Smooth muscle cell (in vitro differentiated cells): ENCODE measurements at regions not wholly inside any gene's neighbourhood (a gene's known extent, or its start where the extent isn't known, plus 50 kb on each side); places are given as distances from the start of the nearest gene placed in this dataset.

Experiments used
- DNase-seq: peaks from one replicate; lab custom pipeline; 2025; ENCODE audit not compliant: unreplicated experiment; lab: John Stamatoyannopoulos, UW
- H2AFZ ChIP-seq: fragments of 200-600 bp; sonication (generic); 2 replicates; pipeline ENCODE4 v1.6.0; 2016; ENCODE audit warnings: antibody characterized with exemption, low read depth, mild to moderate bottlenecking
- H3F3A ChIP-seq: fragments of 200-600 bp; sonication (generic); 2 replicates; pipeline ENCODE4 v1.6.0; 2017; ENCODE audit warnings: antibody characterized with exemption, low read depth
- H3K27ac ChIP-seq: fragments of 200-600 bp; sonication (generic); 2 replicates; pipeline ENCODE4 v1.5.1; 2016; ENCODE audit warnings: low read depth, mild to moderate bottlenecking
- H3K27me3 ChIP-seq: fragments of 200-600 bp; sonication (generic); 2 replicates; pipeline ENCODE4 v1.6.1; 2016; ENCODE audit warnings: low read depth, mild to moderate bottlenecking
- H3K36me3 ChIP-seq: fragments of 200-600 bp; sonication (generic); 2 replicates; pipeline ENCODE4 v1.5.1; 2016; ENCODE audit warnings: low read depth
- H3K4me1 ChIP-seq: fragments of 200-600 bp; sonication (generic); 2 replicates; pipeline ENCODE4 v1.5.1; 2016; ENCODE audit warnings: low read depth
- H3K4me2 ChIP-seq: fragments of 200-600 bp; sonication (generic); 2 replicates; pipeline ENCODE4 v1.6.0; 2016; ENCODE audit warnings: mild to moderate bottlenecking
- H3K4me3 ChIP-seq: fragments of 200-600 bp; sonication (generic); 2 replicates; pipeline ENCODE4 v1.5.1; 2016; ENCODE audit warnings: mild to moderate bottlenecking
- H3K79me2 ChIP-seq: fragments of 200-600 bp; sonication (generic); 2 replicates; pipeline ENCODE4 v1.6.0; 2016; ENCODE audit warnings: low read depth, mild to moderate bottlenecking
- H3K9ac ChIP-seq: fragments of 200-600 bp; sonication (generic); 2 replicates; pipeline ENCODE4 v1.6.0; 2016; ENCODE audit warnings: low read depth
- H3K9me3 ChIP-seq: fragments of 200-600 bp; sonication (generic); replicated peaks from 2 replicates; pipeline ENCODE4 v1.5.1; 2016; ENCODE audit warnings: low read depth
- H4K20me1 ChIP-seq: fragments of 200-600 bp; sonication (generic); 2 replicates; pipeline ENCODE4 v1.6.0; 2016; ENCODE audit warnings: low read depth
- WGBS: methylation state at CpG from one replicate; pipeline ENCODE4 v1.1.7; 2016; ENCODE audit warnings: low lambda C conversion rate; 5-methylcytosine and 5-hydroxymethylcytosine counted together
- TF ChIP-seq, protein P1 (sequence below): fragments of 200-600 bp; sonication (generic); IDR thresholded peaks from 2 replicates; pipeline ENCODE4 v1.5.1; 2017; ENCODE audit warnings: borderline replicate concordance, mild to moderate bottlenecking, antibody characterized with exemption; ENCODE audit not compliant: insufficient read depth, poor library complexity, severe bottlenecking

DNA sequence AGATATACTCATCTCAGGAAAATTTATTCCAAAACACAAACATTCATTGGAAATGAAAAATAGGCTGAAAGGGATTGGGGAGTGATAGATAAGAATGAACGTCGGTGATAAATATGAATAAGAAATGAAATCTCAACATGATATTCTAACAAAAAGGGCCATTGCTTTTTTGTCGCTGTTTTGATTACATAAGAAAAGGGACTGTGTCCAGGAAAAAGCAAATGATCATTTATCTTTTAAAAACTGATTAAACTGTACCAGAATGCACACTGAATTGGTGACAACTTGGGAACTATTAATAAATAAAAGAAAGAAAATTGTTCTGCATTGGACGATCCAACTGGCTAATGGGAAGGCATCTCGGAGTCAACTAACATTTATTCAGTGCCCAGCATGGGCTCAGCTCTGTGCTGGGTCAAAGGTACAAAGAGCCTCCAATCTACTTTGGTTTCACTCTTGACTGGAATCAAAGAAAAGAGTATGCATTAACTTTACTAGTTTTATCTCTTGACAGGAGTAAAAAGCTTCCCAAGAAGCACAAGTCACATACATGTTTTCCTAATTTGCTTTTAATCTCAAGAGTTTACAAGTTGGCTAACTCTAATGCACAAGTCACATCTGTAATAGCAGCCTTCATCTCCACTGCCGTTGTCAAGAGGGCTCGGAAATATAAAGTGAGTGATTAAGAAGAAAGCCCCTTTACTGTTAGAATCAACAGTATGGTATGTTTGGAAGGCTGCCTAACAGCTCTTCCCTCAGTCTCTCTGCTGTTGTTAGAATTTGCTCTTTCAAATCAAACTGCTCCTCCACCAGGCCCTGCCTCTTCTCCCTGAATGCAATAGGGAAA lies 280.0 kb downstream of the IGSF11 start:
- WGBS = 63% methylated on average over 7 of the region's 7 CpGs

DNA sequence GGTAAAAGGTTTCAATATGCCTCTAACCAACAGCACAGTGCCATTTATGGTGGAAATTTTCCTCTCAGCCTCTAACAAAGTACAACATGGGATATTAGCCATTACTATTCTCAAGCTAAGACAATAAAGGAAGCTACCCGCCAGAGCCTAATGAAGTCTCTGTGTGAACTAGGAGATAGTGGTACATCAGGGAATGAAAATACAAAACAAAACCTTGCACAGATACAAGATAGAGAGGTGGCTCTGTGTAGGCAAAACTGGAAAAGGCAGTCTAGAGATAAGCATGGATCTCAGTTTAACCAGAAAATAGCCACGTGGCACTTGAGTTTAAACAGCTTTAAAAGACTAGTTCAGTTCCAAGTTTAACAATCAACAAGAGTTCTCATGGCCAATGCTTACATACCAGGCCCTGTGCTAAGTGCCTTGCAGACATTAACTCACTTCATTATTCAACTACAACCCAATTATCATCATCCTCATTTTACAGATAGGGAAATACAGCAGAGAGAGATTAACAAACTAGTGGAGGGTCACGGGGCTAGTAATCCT lies 279.3 kb downstream of the IGSF11 start:
- Histone ChIP-seq H3K27me3 (no peaks in the 10 kb centered on the region), H3F3A (no peaks in the 10 kb centered on the region), H3K4me3 (no peak overlapping the region), H3K4me2 (peak overlapping the region; percentile 56), H3K79me2 (no peaks in the 10 kb centered on the region), H3K4me1 (no peaks in the 10 kb centered on the region), H2AFZ (peak overlapping the region; percentile 72), H3K9ac (no peak overlapping the region), H3K36me3 (no peaks in the 10 kb centered on the region), H4K20me1 (no peaks in the 10 kb centered on the region), H3K9me3 (no peaks in the 10 kb centered on the region), H3K27ac (peak overlapping the region; percentile 61)
- TF ChIP-seq, protein P1, sequence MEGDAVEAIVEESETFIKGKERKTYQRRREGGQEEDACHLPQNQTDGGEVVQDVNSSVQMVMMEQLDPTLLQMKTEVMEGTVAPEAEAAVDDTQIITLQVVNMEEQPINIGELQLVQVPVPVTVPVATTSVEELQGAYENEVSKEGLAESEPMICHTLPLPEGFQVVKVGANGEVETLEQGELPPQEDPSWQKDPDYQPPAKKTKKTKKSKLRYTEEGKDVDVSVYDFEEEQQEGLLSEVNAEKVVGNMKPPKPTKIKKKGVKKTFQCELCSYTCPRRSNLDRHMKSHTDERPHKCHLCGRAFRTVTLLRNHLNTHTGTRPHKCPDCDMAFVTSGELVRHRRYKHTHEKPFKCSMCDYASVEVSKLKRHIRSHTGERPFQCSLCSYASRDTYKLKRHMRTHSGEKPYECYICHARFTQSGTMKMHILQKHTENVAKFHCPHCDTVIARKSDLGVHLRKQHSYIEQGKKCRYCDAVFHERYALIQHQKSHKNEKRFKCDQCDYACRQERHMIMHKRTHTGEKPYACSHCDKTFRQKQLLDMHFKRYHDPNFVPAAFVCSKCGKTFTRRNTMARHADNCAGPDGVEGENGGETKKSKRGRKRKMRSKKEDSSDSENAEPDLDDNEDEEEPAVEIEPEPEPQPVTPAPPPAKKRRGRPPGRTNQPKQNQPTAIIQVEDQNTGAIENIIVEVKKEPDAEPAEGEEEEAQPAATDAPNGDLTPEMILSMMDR = no peak
- no peak for DNase-seq
- 28% methylated on average over 3 of the region's 3 CpGs for WGBS

More for the DNA sequence above, 280.0 kb downstream of the IGSF11 start:
- Histone ChIP-seq H3K9me3 (no peaks in the 10 kb centered on the region), H3K4me1 (no peaks in the 10 kb centered on the region), H2AFZ (peak overlapping the region; percentile 72), H3K79me2 (no peaks in the 10 kb centered on the region), H3K36me3 (no peaks in the 10 kb centered on the region), H3K27ac (peak overlapping the region; percentile 61), H3K4me2 (peak overlapping the region; percentile 56), H3K27me3 (no peaks in the 10 kb centered on the region), H3K4me3 (no peak overlapping the region), H3K9ac (no peak overlapping the region), H4K20me1 (no peaks in the 10 kb centered on the region), H3F3A (no peaks in the 10 kb centered on the region)
- no peak for DNase-seq
- TF ChIP-seq, protein P1 = no peak

DNA sequence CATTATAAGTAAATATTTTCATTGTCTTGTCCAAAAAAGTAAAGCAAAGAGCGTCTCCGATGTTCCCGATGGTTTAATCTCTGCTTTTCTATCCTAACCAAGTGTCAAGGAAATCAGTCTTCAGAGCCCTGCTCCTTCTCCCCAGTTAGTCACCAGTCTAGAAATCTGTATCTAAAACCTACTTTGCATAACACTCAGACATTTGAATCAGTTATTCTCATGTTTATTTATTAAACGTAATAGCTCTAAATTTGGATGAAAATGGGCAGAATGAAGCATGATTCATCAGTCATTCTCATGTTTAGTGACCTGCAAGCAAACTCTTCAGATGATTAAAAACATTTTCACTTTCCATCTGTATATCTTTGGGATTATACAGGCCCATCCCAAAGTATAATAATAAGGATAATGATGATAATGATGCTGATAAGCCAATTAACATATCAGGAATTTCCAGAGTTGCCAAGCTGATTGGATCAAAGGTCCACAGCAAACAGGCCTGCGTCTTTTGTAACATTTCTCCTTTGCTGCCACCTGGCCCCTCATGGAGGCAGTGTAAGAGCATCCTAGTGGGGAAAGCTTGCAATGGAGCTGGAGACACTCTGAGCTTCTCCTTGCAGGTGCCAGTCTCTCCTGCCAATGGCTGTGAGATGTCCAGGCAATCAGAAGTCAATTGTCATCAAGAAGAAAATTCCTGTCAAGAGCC lies 273.9 kb downstream of the IGSF11 start:
- no peaks in the 10 kb centered on the region for H3K9me3 ChIP-seq
- 41% methylated on average over 5 of the region's 5 CpGs for WGBS
- no peak for DNase-seq
- H3K4me2 ChIP-seq = peak overlapping the region; percentile 42
- no peaks in the 10 kb centered on the region for H3K4me1 ChIP-seq
- H3K4me3 ChIP-seq = no peak overlapping the region
- no peaks in the 10 kb centered on the region for H3K36me3 ChIP-seq
- TF ChIP-seq, protein P1 = no peak
- no peak overlapping the region for H2AFZ ChIP-seq
- no peaks in the 10 kb centered on the region for H3K27me3 ChIP-seq
- no peak overlapping the region for H3K9ac ChIP-seq
- H3K79me2 ChIP-seq = no peaks in the 10 kb centered on the region
- no peaks in the 10 kb centered on the region for H4K20me1 ChIP-seq
- H3K27ac ChIP-seq = peak overlapping the region; percentile 57
- no peaks in the 10 kb centered on the region for H3F3A ChIP-seq
